Endodermal cell (in vitro differentiated cells): ENCODE measurements at regions not wholly inside any gene's neighbourhood (a gene's known extent, or its start where the extent isn't known, plus 50 kb on each side); places are given as distances from the start of the nearest gene placed in this dataset.

ENCODE experiments used
- DNase-seq: peaks from one replicate; pipeline ENCODE4 v3.0.0-alpha.2; 2017
- H3K27ac ChIP-seq: 2 replicates; pipeline ENCODE4 v1.5.1; 2013; ENCODE audit warnings: mild to moderate bottlenecking, low read depth, low read length, moderate library complexity
- H3K27me3 ChIP-seq: 2 replicates; pipeline ENCODE4 v1.6.1; 2013; ENCODE audit warnings: mild to moderate bottlenecking, low read length, moderate library complexity; ENCODE audit not compliant: insufficient read depth, control insufficient read depth, poor library complexity, severe bottlenecking
- H3K36me3 ChIP-seq: 2 replicates; pipeline ENCODE4 v1.7.0; 2013; ENCODE audit warnings: mild to moderate bottlenecking, low read length, moderate library complexity; ENCODE audit not compliant: control insufficient read depth, insufficient read depth
- H3K4me1 ChIP-seq: one replicate; pipeline ENCODE4 v1.7.0; 2013; ENCODE audit warnings: low read length; ENCODE audit not compliant: control insufficient read depth, insufficient read depth
- H3K4me3 ChIP-seq: 2 replicates; pipeline ENCODE4 v1.5.1; 2013; ENCODE audit warnings: mild to moderate bottlenecking, low read length, moderate library complexity
- H3K9ac ChIP-seq: 2 replicates; pipeline ENCODE4 v1.6.1; 2013; ENCODE audit warnings: mild to moderate bottlenecking, low read length, moderate library complexity; ENCODE audit not compliant: poor library complexity, severe bottlenecking; ENCODE audit errors: extremely low read depth
- H3K9me3 ChIP-seq: 2 replicates; pipeline ENCODE4 v1.6.1; 2013; ENCODE audit warnings: mild to moderate bottlenecking, low read length, moderate library complexity; ENCODE audit not compliant: control insufficient read depth
- H3K27ac Mint-ChIP-seq: 2 replicates; pipeline ENCODE4 v1.8.0; 2020; ENCODE audit warnings: mixed read lengths
- H3K27me3 Mint-ChIP-seq: 2 replicates; pipeline ENCODE4 v1.8.0; 2021; ENCODE audit warnings: mild to moderate bottlenecking, mixed read lengths; ENCODE audit not compliant: insufficient read depth
- H3K36me3 Mint-ChIP-seq: 2 replicates; pipeline ENCODE4 v1.8.0; 2020; ENCODE audit warnings: low read depth, mixed read lengths
- H3K4me1 Mint-ChIP-seq: 2 replicates; pipeline ENCODE4 v1.8.0; 2020; ENCODE audit warnings: mixed read lengths
- H3K4me3 Mint-ChIP-seq: 2 replicates; pipeline ENCODE4 v1.8.0; 2020; ENCODE audit warnings: mild to moderate bottlenecking, moderate library complexity, mixed read lengths
- H3K9me3 Mint-ChIP-seq: 2 replicates; pipeline ENCODE4 v1.8.0; 2020; ENCODE audit warnings: mild to moderate bottlenecking, mixed read lengths
- CTCF ChIP-seq: fragments of 200-600 bp; sonication (generic); conservative IDR thresholded peaks from 2 replicates; pipeline ENCODE4 v1.5.0; 2021; ENCODE audit warnings: antibody characterized with exemption, mild to moderate bottlenecking
- WGBS, 2 experiments: methylation state at CpG; one replicate each; pipeline versions ENCODE4 v1.1.5 to v1.1.7; 2013; ENCODE audit warnings: missing lambda C conversion rate in 2 of 2, mixed read lengths in 1 of 2; ENCODE audit not compliant: insufficient coverage in 1 of 2, insufficient read length in 1 of 2; 5-methylcytosine and 5-hydroxymethylcytosine counted together

- Histone ChIP-seq H3K27me3 (no peaks in the 10 kb centered on the region), H3K9ac (no peak overlapping the region), H3K9me3 (no peaks in the 10 kb centered on the region), H3K27ac (no peak overlapping the region), H3K36me3 (no peaks in the 10 kb centered on the region), H3K4me1 (no peaks in the 10 kb centered on the region), H3K4me3 (no peak overlapping the region)
- Mint-ChIP-seq H3K36me3 (no peaks in the 10 kb centered on the region), H3K27ac (no peak overlapping the region), H3K4me1 (peaks cover 9% of the 10 kb centered on the region), H3K4me3 (no peak overlapping the region), H3K27me3 (no peaks in the 10 kb centered on the region), H3K9me3 (no peaks in the 10 kb centered on the region)
- WGBS, 2 experiments: 88 to 100% methylated on average over 1 to 2 of the region's 2 CpGs
- no peak for TF ChIP-seq CTCF
- no peak for DNase-seq
Measured at GRCh38 chr7:142331941-142332340, 74.1 kb upstream of the PRSS58 start.

- Histone ChIP-seq H3K36me3 (no peaks in the 10 kb centered on the region), H3K4me1 (no peaks in the 10 kb centered on the region), H3K4me3 (no peak overlapping the region), H3K9ac (no peak overlapping the region), H3K27ac (no peak overlapping the region), H3K27me3 (no peaks in the 10 kb centered on the region), H3K9me3 (no peaks in the 10 kb centered on the region)
- H3K27me3 Mint-ChIP-seq: no peaks in the 10 kb centered on the region
- H3K9me3 Mint-ChIP-seq: no peaks in the 10 kb centered on the region
- no peak overlapping the region for H3K4me3 Mint-ChIP-seq
- 87 to 100% methylated on average over 4 to 5 of the region's 5 CpGs for WGBS, 2 experiments
- TF ChIP-seq CTCF: no peak
- DNase-seq: no peak
- H3K27ac Mint-ChIP-seq: no peak overlapping the region
- no peaks in the 10 kb centered on the region for H3K36me3 Mint-ChIP-seq
- H3K4me1 Mint-ChIP-seq: peaks cover 5% of the 10 kb centered on the region
Measured at GRCh38 chr7:142329062-142329790, 71.4 kb upstream of the PRSS58 start.

- Mint-ChIP-seq H3K9me3 (no peaks in the 10 kb centered on the region), H3K36me3 (no peaks in the 10 kb centered on the region), H3K4me3 (no peak overlapping the region), H3K4me1 (peaks cover 10% of the 10 kb centered on the region), H3K27me3 (no peaks in the 10 kb centered on the region), H3K27ac (no peak overlapping the region)
- H3K4me1 ChIP-seq: no peaks in the 10 kb centered on the region
- H3K9ac ChIP-seq: no peak overlapping the region
- no peak for TF ChIP-seq CTCF
- 84 to 92% methylated on average over 2 to 6 of the region's 6 CpGs for WGBS, 2 experiments
- no peaks in the 10 kb centered on the region for H3K9me3 ChIP-seq
- H3K27ac ChIP-seq: peak overlapping the region; percentile 96
- no peaks in the 10 kb centered on the region for H3K27me3 ChIP-seq
- no peak overlapping the region for H3K4me3 ChIP-seq
- DNase-seq: no peak
- no peaks in the 10 kb centered on the region for H3K36me3 ChIP-seq
Measured at GRCh38 chr7:142328551-142328950, 70.7 kb upstream of the PRSS58 start.
